AG10803 (cell line): ENCODE measurements at regions not wholly inside any gene's neighbourhood (a gene's known extent, or its start where the extent isn't known, plus 50 kb on each side); places are given as distances from the start of the nearest gene placed in this dataset.
"Not testable (repeated sequence)": the region's sequence is repeated elsewhere in the genome, so short reads cannot be mapped to it uniquely, and the experiment has no call there.

Experiments
- DNase-seq: peaks from one replicate; pipeline ENCODE4 v3.0.0; 2010; ENCODE audit warnings: low read depth
- H3K4me3 ChIP-seq: 2 replicates; pipeline ENCODE4 v1.5.1; 2011; ENCODE audit warnings: mild to moderate bottlenecking, low read length, control low read depth
- CTCF ChIP-seq: conservative IDR thresholded peaks from 2 replicates; pipeline ENCODE4 v1.5.1; 2011; ENCODE audit warnings: mild to moderate bottlenecking, low read length, control low read depth, inconsistent platforms

- TF ChIP-seq CTCF = no peak
Observed at GRCh38 chr21:25188677-25189079, 418.6 kb downstream of the MRPL39 start.

GRCh38 chr21:25186273-25186672, 421.0 kb downstream of the MRPL39 start:
- no peak overlapping the region for H3K4me3 ChIP-seq
- no peak for DNase-seq
- TF ChIP-seq CTCF = no peak

More at GRCh38 chr21:25188677-25189079, 418.6 kb downstream of the MRPL39 start:
- no peak overlapping the region for H3K4me3 ChIP-seq
- DNase-seq = no peak

- H3K4me3 ChIP-seq = no peak overlapping the region
- TF ChIP-seq CTCF = no peak
- no peak for DNase-seq
Observed at GRCh38 chr21:25183577-25183976, 423.7 kb downstream of the MRPL39 start.

- H3K4me3 ChIP-seq, DNase-seq: not testable (repeated sequence)
Observed at GRCh38 chr21:25181690-25182089, 425.6 kb downstream of the MRPL39 start.

- peak; percentile 83 for DNase-seq
- TF ChIP-seq CTCF = no peak
- H3K4me3 ChIP-seq = no peak overlapping the region
Observed at GRCh38 chr21:25179116-25179515, 428.2 kb downstream of the MRPL39 start.

GRCh38 chr21:25176637-25177412, 430.5 kb downstream of the MRPL39 start:
- H3K4me3 ChIP-seq = no peak overlapping the region
- peak; percentile 1 for DNase-seq
- TF ChIP-seq CTCF = no peak

GRCh38 chr21:25175938-25176337, 431.3 kb downstream of the MRPL39 start:
- DNase-seq = no peak
- no peak overlapping the region for H3K4me3 ChIP-seq
- TF ChIP-seq CTCF = no peak
